Fibroblast of lung (primary cell): ENCODE measurements at regions not wholly inside any gene's neighbourhood (a gene's known extent, or its start where the extent isn't known, plus 50 kb on each side); places are given as distances from the start of the nearest gene placed in this dataset.

Experiments
- CTCF ChIP-seq, 2 donors: IDR thresholded peaks in 1 of 2; conservative IDR thresholded peaks in 1 of 2; 1 replicate in 1 of 2; 2 replicates in 1 of 2; pipeline ENCODE4 v1.5.1; 2011 to 2012; ENCODE audit warnings: low read length in 2 of 2, control low read depth in 1 of 2, inconsistent platforms in 1 of 2, low read depth in 1 of 2, mild to moderate bottlenecking in 1 of 2
- EZH2 ChIP-seq: IDR thresholded peaks from 2 replicates; pipeline ENCODE4 v1.5.1; 2012; ENCODE audit warnings: low read length, control low read depth, mild to moderate bottlenecking; ENCODE audit errors: missing control alignments

- TF ChIP-seq CTCF (conservative IDR thresholded peaks at IDR 0.05 in 1 of 2, IDR thresholded peaks at IDR 0.05 in 1 of 2; ENCODE audit: low read depth in 1 of 2, low read length in 2 of 2) (no peak), EZH2 (no peak)
Measured at GRCh38 chr10:8908013-8908412, 853.5 kb downstream of the GATA3 start.
